HPDE6-E6E7 (cell line): ENCODE measurements at regions not wholly inside any gene's neighbourhood (a gene's known extent, or its start where the extent isn't known, plus 50 kb on each side); places are given as distances from the start of the nearest gene placed in this dataset.
"Not testable (repeated sequence)": the region's sequence is repeated elsewhere in the genome, so short reads cannot be mapped to it uniquely, and the experiment has no call there.

Experiments
- DNase-seq: peaks from one replicate; pipeline ENCODE4 v3.0.0; 2011; ENCODE audit warnings: missing footprints; ENCODE audit errors: extremely low spot score

DNA sequence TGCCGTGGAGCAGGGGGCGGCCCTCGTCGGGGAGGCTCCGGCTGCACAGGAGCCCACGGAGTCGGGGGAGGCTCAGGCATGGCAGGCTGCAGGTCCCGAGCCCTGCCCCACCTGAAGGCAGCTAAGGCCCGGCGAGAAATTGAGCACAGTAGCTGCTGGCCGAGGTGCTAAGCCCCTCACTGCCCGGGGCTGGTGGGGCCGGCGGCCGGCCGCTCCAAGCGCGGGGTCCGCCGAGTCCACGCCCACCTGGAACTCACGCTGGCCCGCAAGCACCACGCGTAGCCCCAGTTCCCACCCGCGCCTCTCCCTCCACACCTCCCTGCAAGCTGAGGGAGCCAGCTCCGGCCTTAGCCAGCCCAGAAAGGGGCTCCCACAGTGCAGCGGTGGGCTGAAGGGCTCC is 589.4 kb downstream of the PPP4R3C start:
- DNase-seq, result no peak

- DNase-seq, result no peak
These were observed 591.2 kb downstream of the PPP4R3C start for GRCh38 chrX:26871967-26872366.

DNA sequence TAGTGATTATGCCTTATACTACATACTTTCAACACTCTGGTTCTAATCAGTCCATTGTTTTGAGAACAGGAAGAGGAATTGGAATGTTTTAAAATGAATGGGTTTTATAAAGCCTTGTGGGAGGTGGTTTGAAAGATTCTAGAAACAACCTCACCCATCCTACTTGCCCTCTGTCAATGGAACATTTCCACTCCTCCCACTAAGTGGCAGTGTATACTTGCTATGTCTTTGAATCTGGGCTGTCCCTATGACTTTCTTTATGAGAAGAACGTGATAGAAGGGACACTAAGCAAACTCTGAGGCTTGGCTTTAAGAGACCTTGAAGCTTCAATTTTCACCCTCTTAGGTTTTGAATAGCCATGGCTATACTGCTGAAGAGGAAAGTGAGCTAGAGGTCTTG is 611.2 kb downstream of the PPP4R3C start:
- DNase-seq, result peak; percentile 22

GRCh38 chrX:26848511-26848910 is 614.6 kb downstream of the PPP4R3C start:
- DNase-seq, result no peak

GRCh38 chrX:26845056-26845455 is 618.1 kb downstream of the PPP4R3C start:
- DNase-seq, result no peak

DNA sequence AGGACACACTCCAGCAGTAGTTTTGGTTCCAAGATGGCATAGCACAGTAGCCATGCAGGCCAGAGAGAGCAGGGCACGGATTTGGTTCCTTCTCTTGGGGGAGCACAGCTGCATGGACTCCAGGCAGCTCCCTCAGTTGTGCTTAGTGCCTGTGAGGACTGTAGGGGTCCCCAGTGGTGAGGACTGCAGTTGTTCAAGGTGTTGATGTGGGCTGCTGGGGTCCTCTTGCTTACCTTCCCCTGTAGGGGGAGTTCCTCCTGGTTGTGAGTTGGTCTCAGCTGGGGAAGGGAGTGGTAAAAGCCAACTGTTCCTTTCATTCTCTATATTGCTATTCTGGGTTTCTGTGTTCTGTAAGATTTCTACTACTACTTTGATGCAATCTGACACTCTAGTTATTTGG is 606.5 kb downstream of the MAGEB5 start:
- no peak for DNase-seq

- no peak for DNase-seq
These were observed 573.8 kb downstream of the MAGEB5 start for GRCh38 chrX:26789751-26790150.

DNA sequence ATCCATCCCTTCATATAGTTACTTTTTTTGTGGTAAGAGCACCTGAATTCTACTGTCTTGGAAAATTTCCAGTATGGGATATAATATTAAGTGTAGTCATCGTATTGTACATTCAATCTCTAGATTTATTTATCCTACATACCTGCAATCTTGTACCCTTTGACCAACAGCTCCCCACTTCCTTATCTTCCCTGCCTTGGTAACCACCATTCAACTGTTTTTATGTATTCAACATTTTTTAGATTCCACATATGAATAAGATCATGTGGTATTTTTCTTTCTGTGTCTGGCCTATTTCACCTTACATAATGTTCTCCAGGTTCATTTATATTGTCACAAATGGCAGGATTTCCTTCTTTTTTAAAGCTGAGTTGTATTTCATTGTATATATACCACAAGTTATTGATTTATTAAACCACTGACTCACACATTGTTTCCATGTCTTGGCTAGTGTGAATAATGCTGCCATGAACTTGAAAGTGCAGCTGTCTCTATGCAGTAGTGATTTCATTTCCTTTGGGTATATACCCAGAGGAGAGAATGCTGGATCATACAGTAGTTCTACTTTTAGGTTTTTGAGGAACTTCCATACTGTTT is 572.5 kb downstream of the MAGEB5 start:
- no peak for DNase-seq

GRCh38 chrX:26783512-26784225 is 567.7 kb downstream of the MAGEB5 start:
- DNase-seq, result peak; percentile 2

DNA sequence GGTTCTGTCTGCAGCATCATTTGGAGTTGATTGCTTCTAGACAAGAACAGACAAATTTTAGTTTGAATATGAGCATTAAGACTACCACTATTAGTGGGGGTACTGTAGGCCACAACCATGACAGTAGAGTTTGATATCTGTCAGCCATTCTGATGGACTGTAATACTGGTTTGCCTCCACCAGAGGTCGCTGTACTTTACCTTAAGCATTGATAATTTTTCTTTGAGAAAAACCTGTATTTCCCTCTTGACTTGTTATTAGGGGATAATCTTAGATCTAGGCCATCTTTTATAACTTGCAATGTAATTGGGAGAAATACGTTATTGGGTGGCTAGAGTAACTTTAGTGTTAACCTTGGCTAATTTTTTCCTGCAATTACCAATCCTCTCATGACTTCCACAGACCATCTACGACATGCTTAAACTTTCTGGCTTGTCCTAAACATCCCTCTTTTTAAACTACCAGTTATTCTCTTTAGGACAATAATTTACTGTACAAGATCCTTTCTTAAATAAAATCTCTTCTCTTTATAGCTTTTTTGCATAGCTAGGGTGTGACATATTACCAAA is 562.4 kb downstream of the MAGEB5 start:
- DNase-seq, result no peak

DNA sequence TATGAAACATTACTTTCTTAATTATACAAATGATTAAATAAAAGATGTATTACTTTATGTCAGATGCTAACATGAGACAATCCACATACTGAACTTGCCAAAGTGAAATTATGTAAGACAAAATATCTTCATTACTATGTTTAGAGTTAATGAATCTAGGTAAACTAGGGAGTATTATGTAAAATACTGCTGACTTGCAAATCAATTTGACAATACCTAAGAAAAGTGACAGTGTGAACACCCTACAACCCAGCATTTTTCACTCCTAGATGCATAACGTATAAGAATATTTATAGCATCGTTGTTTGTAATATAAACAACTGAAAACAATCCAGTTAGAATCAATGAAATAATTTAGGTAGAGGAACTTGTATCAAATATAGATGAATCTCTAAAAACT is 546.3 kb downstream of the MAGEB5 start:
- DNase-seq, result no peak

DNA sequence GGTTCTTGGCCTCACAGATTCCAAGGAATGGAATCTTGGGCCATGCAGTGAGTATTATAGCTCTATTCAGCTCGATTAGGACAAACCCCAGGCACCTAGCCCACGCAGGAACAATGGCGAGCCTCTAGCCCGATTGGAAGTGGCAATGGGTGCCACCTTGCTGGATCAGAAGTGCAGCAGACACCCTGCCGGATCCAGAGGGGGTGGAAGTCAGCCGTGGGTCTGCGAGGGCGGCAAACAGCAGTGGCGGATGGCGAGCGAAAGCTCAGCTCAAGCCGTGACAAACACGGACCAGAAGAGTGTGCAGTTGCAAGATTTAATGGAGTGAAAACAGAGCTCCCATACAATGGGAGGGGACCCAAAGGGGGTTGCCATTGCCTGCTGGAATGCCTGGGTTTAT is 539.8 kb downstream of the MAGEB5 start:
- not testable (repeated sequence) for DNase-seq

- no peak for DNase-seq
These were observed 531.9 kb downstream of the MAGEB5 start for GRCh38 chrX:26747877-26748276.

DNA sequence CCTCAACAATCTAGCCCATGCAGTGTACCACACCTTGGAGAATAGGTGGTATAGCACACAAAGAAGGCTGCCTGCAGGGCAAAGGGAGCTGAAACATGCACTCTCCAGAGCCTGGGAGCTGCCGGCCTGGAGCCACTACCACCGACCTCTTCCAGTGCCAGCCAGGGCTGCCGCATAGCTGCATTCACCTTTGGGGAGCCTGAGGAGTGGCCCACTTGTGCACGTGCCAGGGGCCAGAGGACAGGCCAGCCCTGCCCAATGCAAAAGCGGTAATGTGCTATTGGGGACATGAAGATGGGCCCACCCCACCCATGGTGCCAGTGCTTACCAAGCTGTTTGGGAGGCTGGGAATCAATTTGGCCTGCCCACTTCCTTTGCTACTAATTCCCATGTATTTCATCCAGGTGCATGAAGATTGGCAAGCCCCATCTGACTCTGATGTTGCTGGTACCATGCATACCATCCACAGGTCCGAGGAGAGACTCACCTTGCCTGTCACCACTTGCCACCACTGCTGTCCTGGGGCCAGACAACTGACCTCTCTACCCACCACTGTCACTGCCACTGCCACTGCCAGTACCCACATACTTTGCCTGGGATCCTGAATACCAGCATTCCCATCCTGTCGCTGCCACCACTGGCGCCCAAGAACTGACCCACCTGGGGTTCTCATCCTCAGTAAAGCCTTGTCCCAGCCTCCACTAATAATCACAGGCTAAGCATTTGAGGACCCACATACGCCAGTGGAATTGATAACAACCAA is 506.9 kb downstream of the MAGEB5 start:
- no peak for DNase-seq

DNA sequence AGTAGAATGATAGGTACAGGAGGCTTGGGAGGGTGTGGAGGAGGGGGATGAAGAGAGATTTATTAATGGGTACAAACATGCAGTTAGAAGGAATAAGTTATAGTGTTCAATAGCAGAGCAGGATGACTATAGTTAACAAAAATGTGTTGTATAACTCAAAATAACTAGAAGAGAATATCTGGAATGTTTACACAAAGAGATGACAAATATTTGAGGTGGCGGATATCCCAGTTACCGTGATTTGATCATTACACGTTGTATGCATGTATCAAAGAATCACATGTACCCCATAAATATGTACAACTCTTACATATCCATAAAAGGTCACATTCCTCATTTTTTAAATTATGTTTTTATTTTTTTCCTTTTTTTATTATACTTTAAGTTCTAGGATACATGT is 456.6 kb downstream of the MAGEB5 start:
- DNase-seq, result no peak

GRCh38 chrX:26670521-26670920 is 454.6 kb downstream of the MAGEB5 start:
- DNase-seq, result no peak

DNA sequence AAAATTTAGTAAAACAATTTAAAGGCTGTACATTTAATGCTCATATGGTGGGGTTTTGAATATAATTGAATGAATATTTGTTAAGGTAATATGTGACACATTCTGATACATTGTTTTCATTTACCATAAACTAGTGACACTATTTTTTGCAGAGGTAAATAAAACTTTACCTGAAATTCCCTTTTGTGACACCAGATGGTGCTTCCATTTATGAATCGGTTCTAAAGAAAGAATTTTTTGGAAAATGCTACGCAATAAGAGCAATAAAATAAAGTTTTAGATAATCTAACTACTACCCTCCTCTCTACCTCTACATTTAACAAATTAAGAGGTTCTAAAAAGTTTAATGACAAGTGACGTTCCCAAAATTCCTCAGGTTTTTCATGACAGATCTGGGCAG is 448.9 kb downstream of the MAGEB5 start:
- DNase-seq, result no peak

- no peak for DNase-seq
These were observed 437.1 kb downstream of the MAGEB5 start for GRCh38 chrX:26653050-26653449.

DNA sequence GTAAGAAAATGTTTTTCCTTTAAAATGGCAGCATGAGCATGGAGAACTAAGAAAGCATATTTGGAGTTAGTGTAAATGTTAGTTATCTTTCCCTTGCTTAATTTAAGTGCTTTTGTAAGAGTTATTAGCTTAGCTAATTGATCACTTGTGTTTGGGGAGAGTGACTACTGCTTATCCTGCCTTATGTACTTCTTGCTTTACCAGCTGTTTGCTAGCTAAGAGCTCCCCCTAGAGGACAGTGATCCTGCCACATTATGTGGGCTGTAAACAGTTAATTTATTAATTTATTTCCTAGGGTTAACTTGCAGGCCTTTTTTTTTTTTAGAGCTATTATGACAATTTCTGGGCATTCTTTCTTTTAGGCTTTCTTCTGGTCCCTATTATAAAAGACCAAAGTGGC is 435.8 kb downstream of the MAGEB5 start:
- DNase-seq, result no peak

DNA sequence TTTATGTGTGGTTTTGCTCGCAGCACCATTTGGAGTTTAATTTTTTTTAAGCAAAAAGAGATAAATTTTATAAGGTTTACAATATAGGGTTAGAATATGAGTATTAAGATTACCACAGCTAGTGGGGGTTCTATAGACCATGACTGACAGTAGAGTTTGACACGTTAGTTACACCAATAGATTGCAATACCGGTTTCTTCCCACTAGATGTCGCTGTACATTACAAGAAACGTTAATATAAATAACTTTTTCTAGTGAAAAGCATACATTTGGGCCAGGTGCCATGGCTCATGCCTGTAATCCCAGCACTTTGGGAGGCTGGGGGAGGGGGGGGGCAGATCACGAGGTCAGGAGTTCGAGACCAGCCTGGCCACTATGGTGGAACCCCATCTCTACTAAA is 433.6 kb downstream of the MAGEB5 start:
- no peak for DNase-seq

- no peak for DNase-seq
These were observed 415.4 kb downstream of the MAGEB5 start for GRCh38 chrX:26631385-26631784.

DNA sequence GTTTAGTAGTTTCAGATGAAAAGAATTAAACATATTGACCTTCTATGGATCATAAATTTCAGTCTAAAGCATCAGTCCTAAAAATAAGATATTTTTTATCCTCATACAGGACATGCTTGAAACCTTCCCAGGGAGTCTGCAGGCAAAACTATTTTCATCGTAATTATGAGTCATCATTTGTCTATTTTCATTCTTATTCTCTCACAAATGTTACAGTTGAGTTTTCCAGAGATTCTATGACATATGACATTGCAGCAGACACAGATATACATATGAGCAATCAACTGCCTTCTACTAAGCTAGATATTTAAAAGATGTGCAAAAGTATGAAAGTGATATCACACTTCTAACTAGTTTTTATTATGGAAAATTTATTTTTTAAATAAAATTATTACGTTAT is 398.0 kb downstream of the MAGEB5 start:
- no peak for DNase-seq

DNA sequence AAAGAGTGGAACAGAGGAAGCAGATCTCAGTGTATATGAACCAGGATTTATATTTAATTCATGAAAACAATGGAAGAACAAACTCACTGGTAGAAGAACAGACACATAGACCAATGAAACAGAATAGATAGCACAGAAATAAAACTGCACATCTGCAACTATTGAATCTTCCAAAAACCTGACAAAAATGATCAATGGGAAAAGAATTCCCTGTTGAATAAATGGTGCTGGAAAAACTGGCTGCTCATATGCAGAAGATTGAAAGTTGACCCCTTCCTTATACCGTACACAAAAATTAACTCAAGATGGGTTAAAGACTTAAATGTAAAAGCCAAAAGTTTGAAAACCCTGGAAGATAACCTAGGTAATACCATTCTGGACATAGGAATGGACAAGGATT is 391.0 kb downstream of the MAGEB5 start:
- DNase-seq, result no peak
